KBM-7 (cell line): ENCODE measurements at regions not wholly inside any gene's neighbourhood (a gene's known extent, or its start where the extent isn't known, plus 50 kb on each side); places are given as distances from the start of the nearest gene placed in this dataset.
"Not testable (repeated sequence)": the region's sequence is repeated elsewhere in the genome, so short reads cannot be mapped to it uniquely, and the experiment has no call there.

Source experiments
- DNase-seq: peaks from one replicate; pipeline ENCODE4 v3.0.0-alpha.2; 2015
- in situ Hi-C: fragments of 300-500 bp; cut with MboI; formaldehyde crosslinking; loops from 2 replicates; pipeline ENCODE4 v1.14.3; 2020; ENCODE audit warnings: low sequenced_read_pairs, low pct_unique_long_range_greater_than_20kb, mixed read lengths

- DNase-seq, in situ Hi-C loops: not testable (repeated sequence)
Measured at GRCh38 chr2:65600871-65601270, 168.5 kb upstream of the SPRED2 start.

- DNase-seq, in situ Hi-C loops: not testable (repeated sequence)
Measured at GRCh38 chr2:65600351-65600750, 168.0 kb upstream of the SPRED2 start.

- in situ Hi-C loops: no loop called here
- DNase-seq: no peak
Measured at GRCh38 chr2:65599693-65600092, 167.3 kb upstream of the SPRED2 start.

GRCh38 chr2:65598996-65599395 lies 166.6 kb upstream of the SPRED2 start:
- DNase-seq: no peak
- in situ Hi-C loops: no loop called here

GRCh38 chr2:65598264-65598663 lies 165.9 kb upstream of the SPRED2 start:
- in situ Hi-C loops: no loop called here
- no peak for DNase-seq

GRCh38 chr2:65595630-65596029 lies 163.2 kb upstream of the SPRED2 start:
- in situ Hi-C loops: no loop called here
- DNase-seq: no peak

- no peak for DNase-seq
- in situ Hi-C loops: no loop called here
Measured at GRCh38 chr2:65594150-65594549, 161.8 kb upstream of the SPRED2 start.

GRCh38 chr2:65589667-65590066 lies 157.3 kb upstream of the SPRED2 start:
- in situ Hi-C loops: no loop called here
- DNase-seq: no peak

- in situ Hi-C loops: no loop called here
- DNase-seq: no peak
Measured at GRCh38 chr2:65587779-65588178, 155.4 kb upstream of the SPRED2 start.

- DNase-seq: no peak
- in situ Hi-C loops: no loop called here
Measured at GRCh38 chr2:65586516-65586915, 154.1 kb upstream of the SPRED2 start.

- in situ Hi-C loops: no loop called here
- DNase-seq: no peak
Measured at GRCh38 chr2:65583061-65583460, 150.7 kb upstream of the SPRED2 start.

GRCh38 chr2:65582364-65582763 lies 150.0 kb upstream of the SPRED2 start:
- DNase-seq: no peak
- in situ Hi-C loops: no loop called here

- in situ Hi-C loops: no loop called here
Measured at GRCh38 chr2:65580824-65581223, 148.4 kb upstream of the SPRED2 start.

GRCh38 chr2:65579506-65580235 lies 147.3 kb upstream of the SPRED2 start:
- in situ Hi-C loops: no loop called here
- no peak for DNase-seq

More at GRCh38 chr2:65580824-65581223, 148.4 kb upstream of the SPRED2 start:
- DNase-seq: no peak

GRCh38 chr2:65577654-65578053 lies 145.3 kb upstream of the SPRED2 start:
- in situ Hi-C loops: no loop called here
- DNase-seq: no peak

GRCh38 chr2:65576861-65577601 lies 144.6 kb upstream of the SPRED2 start:
- DNase-seq: no peak
- in situ Hi-C loops: no loop called here

- DNase-seq: no peak
- in situ Hi-C loops: no loop called here
Measured at GRCh38 chr2:65576278-65576677, 143.9 kb upstream of the SPRED2 start.

- DNase-seq: peak; percentile 31
- in situ Hi-C loops: loop anchor here (25.0 kb wide), 1 partner anchor 513 kb away; the partner anchor contains the start of gene CEP68
Measured at GRCh38 chr2:65574993-65575392, 142.6 kb upstream of the SPRED2 start.

- in situ Hi-C loops: loop anchor here (25.0 kb wide), 1 partner anchor 507 kb away; the partner anchor contains the start of gene CEP68
- DNase-seq: not testable (repeated sequence)
Measured at GRCh38 chr2:65568656-65569440, 136.4 kb upstream of the SPRED2 start.

- in situ Hi-C loops: loop anchor here (25.0 kb wide), 1 partner anchor 504 kb away; the partner anchor contains the start of gene CEP68
- DNase-seq: no peak
Measured at GRCh38 chr2:65566617-65567016, 134.2 kb upstream of the SPRED2 start.
